SU-DHL-6 (cell line): ENCODE measurements at regions not wholly inside any gene's neighbourhood (a gene's known extent, or its start where the extent isn't known, plus 50 kb on each side); places are given as distances from the start of the nearest gene placed in this dataset.

ENCODE experiments used
- H2AFZ ChIP-seq: fragments of 200-600 bp; sonication (generic); 2 replicates; pipeline ENCODE4 v1.6.1; 2014; ENCODE audit warnings: low read depth, mild to moderate bottlenecking, moderate library complexity, mixed read lengths, antibody characterized with exemption, low read length; ENCODE audit not compliant: severe bottlenecking
- H3F3A ChIP-seq: fragments of 200-600 bp; shearing (Covaris generic); 2 replicates; pipeline ENCODE4 v1.6.0; 2016; ENCODE audit warnings: antibody characterized with exemption, mild to moderate bottlenecking; ENCODE audit not compliant: insufficient read depth
- H3K27ac ChIP-seq: fragments of 200-600 bp; sonication (generic); 2 replicates; pipeline ENCODE4 v1.5.1; 2016; ENCODE audit warnings: low read depth, mild to moderate bottlenecking, low read length, moderate library complexity, mixed read lengths
- H3K27me3 ChIP-seq: fragments of 200-600 bp; sonication (generic), shearing (Covaris generic); 2 replicates; pipeline ENCODE4 v1.6.0; 2014; ENCODE audit warnings: mild to moderate bottlenecking, low read length
- H3K36me3 ChIP-seq: fragments of 200-600 bp; sonication (generic); 2 replicates; pipeline ENCODE4 v1.6.1; 2014; ENCODE audit warnings: mild to moderate bottlenecking, low read length, mixed read lengths
- H3K4me2 ChIP-seq: fragments of 300-600, 200-600 bp; shearing (Covaris generic), sonication (generic); 2 replicates; pipeline ENCODE4 v1.6.0; 2014; ENCODE audit warnings: low read length, low read depth, mild to moderate bottlenecking; ENCODE audit not compliant: poor library complexity, severe bottlenecking
- H3K4me3 ChIP-seq: fragments of 200-600 bp; sonication (generic); 2 replicates; pipeline ENCODE4 v1.5.1; 2014; ENCODE audit warnings: antibody characterized with exemption, low read length, mild to moderate bottlenecking, mixed read lengths; ENCODE audit not compliant: insufficient read depth, poor library complexity, severe bottlenecking
- H3K79me2 ChIP-seq: fragments of 200-600 bp; sonication (generic); 2 replicates; pipeline ENCODE4 v1.6.1; 2014; ENCODE audit warnings: mild to moderate bottlenecking, low read length, moderate library complexity; ENCODE audit not compliant: insufficient read depth
- H3K9ac ChIP-seq: fragments of 200-600 bp; sonication (generic); 2 replicates; pipeline ENCODE4 v1.7.0; 2014; ENCODE audit warnings: mild to moderate bottlenecking, low read length
- H3K9me2 ChIP-seq: fragments of 200-600 bp; sonication (generic); replicated peaks from 2 replicates; pipeline ENCODE4 v1.6.1; 2014; ENCODE audit warnings: low read length; ENCODE audit not compliant: insufficient read depth
- H3K9me3 ChIP-seq: fragments of 200-600 bp; sonication (generic); 2 replicates; pipeline ENCODE4 v1.6.1; 2014; ENCODE audit warnings: low read length, mixed read lengths; ENCODE audit not compliant: insufficient read depth
- H4K20me1 ChIP-seq: fragments of 200-600 bp; sonication (generic); 2 replicates; pipeline ENCODE4 v1.6.1; 2014; ENCODE audit warnings: low read depth, mild to moderate bottlenecking, antibody characterized with exemption, low read length, moderate library complexity, mixed read lengths
- EZH2phosphoT487 ChIP-seq: fragments of 200-600 bp; sonication (generic), shearing (Covaris generic); conservative IDR thresholded peaks from 2 replicates; pipeline ENCODE4 v1.6.1; 2018; ENCODE audit warnings: mild to moderate bottlenecking, antibody characterized with exemption, low read length, moderate library complexity, mixed read lengths
- TF ChIP-seq, protein P1 (sequence below): fragments of 200-600 bp; sonication (generic); IDR thresholded peaks from one replicate; pipeline ENCODE4 v1.5.1; 2017; ENCODE audit warnings: antibody characterized with exemption, mild to moderate bottlenecking, low read length, moderate library complexity; ENCODE audit not compliant: insufficient read depth, poor library complexity, severe bottlenecking

DNA sequence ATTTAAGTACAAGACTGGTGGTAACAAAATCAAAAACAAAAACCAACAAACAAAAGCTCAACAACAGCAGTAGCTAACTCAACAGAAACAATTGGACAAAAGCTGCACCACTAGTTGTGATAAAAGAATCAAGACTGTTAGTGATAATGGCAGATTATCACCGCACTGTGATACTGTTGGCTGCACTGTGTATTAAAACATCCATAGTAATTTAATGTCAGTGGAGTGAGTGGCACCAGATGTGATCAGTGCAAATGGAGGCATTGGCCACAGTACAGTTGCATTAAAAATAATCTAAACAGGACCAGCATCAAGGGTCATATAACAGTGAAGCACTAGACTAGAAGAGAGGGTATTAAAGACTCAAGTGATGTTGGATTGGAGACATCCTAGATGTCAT, 1341.3 kb downstream of the MRPL39 start:
- TF ChIP-seq, protein P1, sequence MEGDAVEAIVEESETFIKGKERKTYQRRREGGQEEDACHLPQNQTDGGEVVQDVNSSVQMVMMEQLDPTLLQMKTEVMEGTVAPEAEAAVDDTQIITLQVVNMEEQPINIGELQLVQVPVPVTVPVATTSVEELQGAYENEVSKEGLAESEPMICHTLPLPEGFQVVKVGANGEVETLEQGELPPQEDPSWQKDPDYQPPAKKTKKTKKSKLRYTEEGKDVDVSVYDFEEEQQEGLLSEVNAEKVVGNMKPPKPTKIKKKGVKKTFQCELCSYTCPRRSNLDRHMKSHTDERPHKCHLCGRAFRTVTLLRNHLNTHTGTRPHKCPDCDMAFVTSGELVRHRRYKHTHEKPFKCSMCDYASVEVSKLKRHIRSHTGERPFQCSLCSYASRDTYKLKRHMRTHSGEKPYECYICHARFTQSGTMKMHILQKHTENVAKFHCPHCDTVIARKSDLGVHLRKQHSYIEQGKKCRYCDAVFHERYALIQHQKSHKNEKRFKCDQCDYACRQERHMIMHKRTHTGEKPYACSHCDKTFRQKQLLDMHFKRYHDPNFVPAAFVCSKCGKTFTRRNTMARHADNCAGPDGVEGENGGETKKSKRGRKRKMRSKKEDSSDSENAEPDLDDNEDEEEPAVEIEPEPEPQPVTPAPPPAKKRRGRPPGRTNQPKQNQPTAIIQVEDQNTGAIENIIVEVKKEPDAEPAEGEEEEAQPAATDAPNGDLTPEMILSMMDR, result no peak
- no peak for TF ChIP-seq EZH2phosphoT487
- Histone ChIP-seq H3K4me2 (no peak overlapping the region), H3K9ac (no peak overlapping the region), H3K27ac (no peak overlapping the region), H3K79me2 (no peaks in the 10 kb centered on the region), H3F3A (no peaks in the 10 kb centered on the region), H3K4me3 (no peak overlapping the region), H3K9me3 (no peaks in the 10 kb centered on the region), H3K27me3 (no peaks in the 10 kb centered on the region), H3K9me2 (no peaks in the 10 kb centered on the region), H3K36me3 (no peaks in the 10 kb centered on the region), H2AFZ (peak overlapping the region; percentile 71), H4K20me1 (no peaks in the 10 kb centered on the region)

DNA sequence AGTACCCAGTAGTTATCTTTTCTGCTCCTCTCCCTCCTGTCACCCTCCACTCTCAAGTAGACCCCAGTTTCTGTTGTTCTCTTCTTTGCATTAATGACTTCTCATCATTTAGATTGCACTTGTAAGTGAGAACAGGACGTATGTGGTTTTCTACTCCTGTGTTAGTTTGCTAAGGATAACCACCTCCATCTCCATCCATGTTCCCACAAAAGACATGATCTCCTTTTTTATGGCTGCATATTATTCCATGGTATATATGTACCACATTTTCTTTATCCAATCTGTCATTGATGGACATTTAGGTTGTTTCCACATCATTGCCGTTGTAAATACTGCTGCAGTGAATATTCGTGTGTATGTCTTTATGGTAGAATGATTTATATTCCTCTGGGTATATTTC, 1346.5 kb downstream of the MRPL39 start:
- H3F3A ChIP-seq, result no peaks in the 10 kb centered on the region
- no peak overlapping the region for H3K4me3 ChIP-seq
- no peaks in the 10 kb centered on the region for H3K36me3 ChIP-seq
- H3K27ac ChIP-seq, result no peak overlapping the region
- no peak overlapping the region for H3K4me2 ChIP-seq
- no peaks in the 10 kb centered on the region for H3K27me3 ChIP-seq
- no peaks in the 10 kb centered on the region for H3K9me3 ChIP-seq
- H2AFZ ChIP-seq, result peak overlapping the region; percentile 71
- H4K20me1 ChIP-seq, result no peaks in the 10 kb centered on the region
- TF ChIP-seq, protein P1, result no peak
- no peak for TF ChIP-seq EZH2phosphoT487
- H3K9me2 ChIP-seq, result no peaks in the 10 kb centered on the region
- no peaks in the 10 kb centered on the region for H3K79me2 ChIP-seq
- H3K9ac ChIP-seq, result no peak overlapping the region

GRCh38 chr21:24259241-24259640, 1348.0 kb downstream of the MRPL39 start:
- Histone ChIP-seq H4K20me1 (no peaks in the 10 kb centered on the region), H3K79me2 (no peaks in the 10 kb centered on the region), H3K36me3 (no peaks in the 10 kb centered on the region), H3K4me3 (no peak overlapping the region), H3F3A (no peaks in the 10 kb centered on the region), H2AFZ (no peak overlapping the region), H3K9ac (no peak overlapping the region), H3K9me3 (no peaks in the 10 kb centered on the region), H3K4me2 (no peak overlapping the region), H3K27me3 (no peaks in the 10 kb centered on the region), H3K9me2 (no peaks in the 10 kb centered on the region), H3K27ac (no peak overlapping the region)
- no peak for TF ChIP-seq EZH2phosphoT487
- TF ChIP-seq, protein P1, result no peak
